Inflammatory macrophage (primary cell): ENCODE measurements at regions not wholly inside any gene's neighbourhood (a gene's known extent, or its start where the extent isn't known, plus 50 kb on each side); places are given as distances from the start of the nearest gene placed in this dataset.
"Not testable (repeated sequence)": the region's sequence is repeated elsewhere in the genome, so short reads cannot be mapped to it uniquely, and the experiment has no call there.

Experiments used
- DNase-seq, 2 donors: peaks; one replicate each; pipeline ENCODE4 v3.0.0-alpha.2; 2020 to 2022

DNA sequence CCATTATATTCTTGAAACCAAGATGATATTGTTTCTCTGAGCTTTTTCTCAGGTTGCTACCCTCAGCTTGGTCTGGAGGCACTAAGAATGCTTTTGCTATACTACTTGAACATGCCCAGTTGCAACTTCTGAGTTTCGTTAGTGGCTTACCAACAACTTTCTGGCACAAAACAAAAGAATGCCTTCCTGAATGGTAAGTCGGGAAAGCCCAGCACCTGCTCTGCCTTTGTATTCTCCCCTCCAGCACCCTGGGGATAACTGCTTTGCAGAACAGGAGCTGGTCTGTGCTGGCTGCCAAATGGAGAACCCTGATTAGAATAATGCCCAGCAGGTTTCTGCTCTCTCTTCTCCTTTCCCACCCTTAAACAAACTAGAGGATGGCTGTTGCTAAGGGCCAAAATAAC lies 149.3 kb downstream of the TGFB2 start:
- DNase-seq: no peak

DNA sequence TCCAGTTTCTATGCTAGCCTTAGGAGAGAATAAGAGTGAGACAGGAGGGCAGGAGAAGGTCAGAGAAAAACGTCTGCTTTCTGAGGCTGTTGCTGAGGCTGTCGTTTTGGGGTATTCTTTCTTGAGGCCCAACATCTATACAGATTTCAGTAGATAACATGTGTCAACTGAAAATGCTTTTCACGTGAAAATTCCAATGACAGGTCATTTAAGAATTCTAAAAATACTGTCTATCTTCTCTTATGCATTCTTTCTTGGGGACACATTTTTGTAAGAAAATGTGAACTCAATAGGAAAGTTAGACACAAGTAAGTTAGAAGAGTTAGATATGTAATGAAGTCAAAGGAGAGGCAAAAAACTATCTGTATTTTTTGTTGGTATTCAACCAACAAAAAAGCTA lies 150.8 kb downstream of the TGFB2 start:
- DNase-seq: no peak

DNA sequence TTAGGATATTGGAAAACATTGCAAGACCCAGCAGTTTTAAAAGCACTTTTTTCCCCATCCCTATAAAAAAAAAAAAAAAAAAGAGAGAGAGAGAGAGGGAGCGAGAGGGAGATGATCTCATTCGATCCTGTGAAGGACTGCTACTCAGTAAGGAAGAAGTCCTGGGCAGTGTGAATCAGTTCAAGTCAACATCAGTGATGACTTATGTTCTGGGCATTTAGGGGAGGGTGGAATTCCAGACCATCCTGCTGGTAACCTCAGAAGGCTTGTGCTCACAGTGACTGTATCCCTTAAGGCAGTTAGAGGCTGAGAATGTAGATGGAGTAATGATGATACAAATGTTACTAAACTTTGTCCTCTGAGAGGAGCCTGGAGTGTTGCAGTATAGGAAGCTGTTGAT lies 151.4 kb downstream of the TGFB2 start:
- no peak for DNase-seq

DNA sequence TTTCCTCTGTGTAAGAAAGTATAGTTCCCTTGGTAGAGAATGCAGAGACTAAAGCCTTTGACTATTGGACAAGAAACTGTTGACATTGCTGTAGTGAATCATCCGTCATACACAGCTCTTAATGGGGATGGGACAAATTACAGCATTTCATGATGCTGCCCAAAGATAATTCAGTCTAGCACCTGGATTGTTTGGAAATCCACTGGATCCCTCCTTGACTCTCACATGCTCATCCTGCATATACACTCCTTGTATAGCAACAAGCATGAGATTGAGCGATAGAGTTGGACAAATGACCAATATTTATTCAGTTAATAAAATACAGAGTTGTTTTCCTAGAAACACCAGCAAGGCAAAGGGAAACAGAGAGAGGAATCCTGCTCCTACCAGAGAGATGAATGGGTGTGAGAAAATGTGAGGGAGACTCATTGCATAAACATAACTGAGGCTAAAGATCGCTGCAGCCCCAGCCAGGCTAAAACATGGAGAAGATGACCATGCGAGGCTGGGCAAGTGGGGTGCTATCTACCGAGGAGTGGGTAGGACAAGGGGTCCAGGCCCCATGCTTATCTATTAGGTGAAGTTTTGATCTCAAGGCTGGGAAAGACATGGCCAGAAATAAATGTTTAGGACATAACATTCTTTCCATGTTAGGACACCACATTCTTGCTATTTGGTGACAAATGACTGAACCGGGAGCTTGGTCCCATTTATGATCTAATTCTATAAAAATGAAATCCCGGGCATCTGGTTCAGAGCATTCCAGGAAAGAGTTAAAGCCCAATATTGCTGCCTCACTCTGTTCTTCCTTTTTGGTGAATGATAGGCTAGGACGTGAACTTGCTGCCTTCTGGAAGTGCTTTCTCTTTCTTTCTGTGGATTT lies 153.2 kb downstream of the TGFB2 start:
- DNase-seq: no peak

DNA sequence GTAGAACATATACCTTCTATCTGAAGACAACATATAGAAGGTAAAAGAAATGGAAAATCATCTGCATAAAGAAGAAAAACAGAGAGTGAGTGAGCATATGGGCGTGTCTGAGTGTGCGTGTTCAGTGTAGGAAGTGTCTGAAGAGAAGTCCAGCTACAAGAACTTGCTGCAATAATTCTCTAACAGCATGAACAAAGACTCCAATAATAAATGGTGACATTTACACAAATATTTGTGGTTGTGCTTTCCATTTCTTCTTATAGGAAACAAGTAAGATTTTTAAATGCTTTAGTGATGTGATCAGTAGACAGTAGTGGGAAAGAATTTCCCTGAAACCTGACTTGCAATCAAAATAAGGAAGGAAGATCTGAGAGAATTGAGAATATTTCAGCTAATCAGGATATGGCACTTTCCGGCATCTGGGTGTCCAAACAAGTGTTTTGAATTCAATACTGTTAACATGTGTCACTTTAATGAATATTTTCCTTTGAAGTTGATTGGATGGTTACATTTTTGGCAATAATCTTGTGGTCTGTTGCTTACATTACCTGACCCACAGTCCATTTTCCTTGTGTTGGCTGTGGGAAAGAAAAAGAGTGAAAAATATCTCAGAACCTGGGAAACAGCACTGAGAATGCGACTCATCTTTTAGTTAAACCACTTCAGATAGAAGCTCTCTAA lies 154.0 kb downstream of the TGFB2 start:
- DNase-seq: peak; percentile 42 to 45

DNA sequence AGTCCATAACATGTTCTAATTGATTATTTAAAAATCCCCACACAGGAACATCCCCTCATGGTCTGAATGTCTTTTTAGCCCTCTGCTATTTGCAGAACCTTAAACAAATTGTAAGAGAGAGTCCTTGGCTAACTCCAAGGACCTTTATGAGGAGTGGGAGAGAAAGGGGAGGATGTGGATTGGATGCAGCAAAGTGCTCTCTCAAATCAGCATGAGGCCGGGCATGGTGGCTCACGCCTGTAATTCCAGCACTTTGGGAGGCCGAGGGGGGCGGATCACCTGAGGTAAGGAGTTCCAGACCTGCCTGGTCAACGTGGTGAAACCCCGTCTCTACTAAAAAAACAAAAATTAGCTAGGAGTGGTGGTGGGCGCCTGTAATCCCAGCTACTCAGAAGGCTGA lies 154.8 kb downstream of the TGFB2 start:
- no peak for DNase-seq

DNA sequence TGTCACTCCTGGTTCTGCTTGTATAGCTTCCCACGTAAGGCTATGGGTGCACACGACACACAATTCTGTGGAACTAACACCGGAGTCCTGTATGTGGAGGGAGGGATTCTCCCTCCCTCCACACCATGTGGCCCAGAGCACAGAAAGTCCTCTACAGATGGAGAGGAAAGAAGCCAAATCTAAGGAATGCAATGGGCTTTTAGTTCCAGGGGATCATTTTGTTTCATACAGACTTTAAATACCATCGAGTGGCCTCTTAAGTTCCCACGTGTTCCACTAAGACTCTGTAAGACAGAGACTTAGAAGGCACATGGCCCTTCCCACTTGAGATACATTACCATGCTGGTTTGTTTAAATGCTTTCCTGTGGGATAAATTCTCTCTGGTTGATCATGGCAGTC lies 156.0 kb downstream of the TGFB2 start:
- DNase-seq: no peak

DNA sequence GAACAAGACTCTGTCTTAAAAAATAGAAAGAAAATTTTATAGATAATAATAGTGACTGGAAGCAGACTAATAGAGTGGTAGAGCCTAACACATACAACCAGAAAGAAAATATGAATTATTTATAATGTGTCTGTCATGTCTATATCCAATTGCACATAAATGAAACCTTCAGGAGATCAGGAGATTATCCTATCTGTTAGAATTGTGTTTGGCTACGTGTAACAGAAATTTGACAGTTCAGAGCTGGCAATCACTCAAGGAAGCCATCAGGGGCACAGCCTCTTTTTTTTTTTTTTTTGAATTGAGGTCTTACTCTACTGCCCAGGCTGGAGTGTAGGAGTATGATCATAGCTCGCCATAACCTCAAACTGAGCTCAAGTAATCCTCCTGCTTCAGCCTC lies 157.2 kb downstream of the TGFB2 start:
- DNase-seq: no peak

DNA sequence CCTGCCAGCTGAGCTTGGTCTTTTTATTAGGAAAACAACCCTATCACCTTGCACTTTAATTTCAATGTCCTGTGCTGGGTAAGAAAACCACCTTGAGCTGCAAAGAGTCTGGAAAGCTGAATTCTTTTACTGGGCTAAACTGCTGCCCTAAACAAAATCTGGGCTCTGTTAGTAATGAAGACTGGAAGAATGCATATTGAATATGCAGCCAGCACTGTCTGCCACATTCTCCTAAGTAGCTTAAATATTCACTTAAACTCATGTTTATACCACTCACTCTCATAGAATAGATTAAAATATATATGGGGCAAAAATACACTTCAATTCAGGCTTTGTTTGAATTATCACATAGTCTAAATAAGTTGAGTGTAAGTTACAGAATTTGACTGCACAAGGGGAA lies 158.0 kb downstream of the TGFB2 start:
- DNase-seq: no peak

DNA sequence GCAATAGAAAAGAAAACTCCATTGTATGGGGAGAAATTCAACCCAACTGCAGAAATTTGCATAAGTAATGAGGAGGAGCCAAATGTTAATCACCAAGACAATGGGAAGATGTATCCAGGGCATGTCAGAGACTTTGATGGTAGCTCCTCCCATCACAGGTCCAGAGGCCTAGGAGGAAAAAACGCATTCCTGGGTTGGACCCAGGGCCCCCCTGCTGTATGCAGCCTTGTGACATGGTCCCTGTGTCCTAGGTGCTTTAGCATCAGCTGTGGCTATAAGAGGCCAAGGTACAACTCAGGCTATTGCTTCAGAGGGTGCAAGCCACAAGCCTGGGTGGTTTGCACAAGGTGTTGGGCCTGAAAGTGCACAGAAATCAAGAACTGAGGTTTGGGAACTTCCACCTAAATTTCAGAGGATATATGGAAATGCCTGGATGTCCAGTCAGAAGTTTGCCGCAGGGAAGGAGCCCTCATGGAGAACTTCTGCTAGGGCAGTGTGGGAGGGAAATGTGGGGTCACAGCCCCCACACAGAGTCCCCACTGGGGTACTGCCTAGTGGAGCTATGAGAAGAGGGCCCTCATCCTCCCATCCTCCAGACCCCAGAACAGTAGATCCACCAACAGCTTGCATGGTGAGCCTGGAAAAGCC lies 162.3 kb downstream of the TGFB2 start:
- DNase-seq: no peak

DNA sequence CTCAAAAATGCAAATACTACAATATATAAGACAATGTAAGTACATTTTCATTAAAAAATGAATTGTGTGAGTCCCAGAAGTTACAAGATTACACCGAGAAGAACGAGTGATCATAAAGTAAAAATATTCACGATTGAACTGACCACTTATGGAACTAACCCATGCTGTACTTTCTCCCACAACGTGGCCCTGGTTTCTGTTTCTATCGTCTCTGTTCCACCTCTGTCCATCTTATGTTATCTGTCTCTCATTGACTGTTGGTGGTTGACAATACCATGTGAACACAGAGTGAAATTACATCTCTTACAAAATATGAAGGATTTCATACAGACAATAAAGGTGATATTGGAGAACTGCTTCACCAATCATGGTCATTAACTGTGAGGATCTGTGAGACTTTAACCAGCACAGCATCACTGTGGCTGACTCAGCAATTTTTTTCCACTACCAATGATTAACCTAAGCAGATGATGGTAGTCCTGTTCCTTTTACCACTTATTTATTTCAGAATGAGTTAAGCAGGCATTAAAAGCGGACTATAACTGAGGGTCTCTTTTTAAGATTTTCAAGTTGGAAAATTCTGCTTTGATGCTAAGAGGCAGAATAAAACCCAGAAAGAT lies 165.1 kb downstream of the TGFB2 start:
- no peak for DNase-seq

DNA sequence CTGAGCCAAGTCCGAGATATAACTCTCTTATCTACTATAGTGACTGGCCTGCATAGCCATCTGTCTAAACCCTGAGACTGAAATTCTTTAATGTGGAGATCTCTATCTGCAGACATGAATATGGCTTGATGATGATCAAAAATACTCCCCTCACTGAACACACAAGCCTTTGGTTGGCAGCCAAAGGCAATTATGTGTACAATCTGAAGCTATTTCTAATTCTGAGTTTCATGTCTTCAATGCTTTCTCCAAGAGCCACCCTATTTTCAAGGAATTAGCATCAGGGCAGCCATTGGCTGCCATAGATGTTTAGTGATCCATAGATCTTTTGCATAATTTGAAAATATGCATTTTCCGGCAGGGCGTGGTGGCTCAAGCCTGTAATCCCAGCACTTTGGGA lies 168.2 kb downstream of the TGFB2 start:
- DNase-seq: no peak

DNA sequence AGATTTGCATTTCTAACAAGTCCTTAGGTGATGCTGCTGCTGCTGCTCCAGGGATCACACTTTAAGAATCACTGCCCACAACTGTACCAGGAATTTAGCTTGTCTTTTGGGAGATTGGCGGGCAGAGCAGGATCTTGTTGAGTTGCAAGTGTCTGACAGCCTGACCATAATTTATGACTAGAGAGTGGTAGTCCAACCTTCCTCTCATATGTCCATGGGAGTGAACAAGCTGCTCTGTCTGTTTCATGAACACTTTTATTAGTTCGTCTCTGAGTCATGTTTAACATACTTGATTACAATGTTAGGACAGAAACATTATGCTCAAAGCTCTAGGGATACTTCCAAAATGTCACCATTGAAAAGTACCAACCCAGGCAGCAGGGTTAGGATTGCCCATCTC lies 169.6 kb downstream of the TGFB2 start:
- no peak for DNase-seq

DNA sequence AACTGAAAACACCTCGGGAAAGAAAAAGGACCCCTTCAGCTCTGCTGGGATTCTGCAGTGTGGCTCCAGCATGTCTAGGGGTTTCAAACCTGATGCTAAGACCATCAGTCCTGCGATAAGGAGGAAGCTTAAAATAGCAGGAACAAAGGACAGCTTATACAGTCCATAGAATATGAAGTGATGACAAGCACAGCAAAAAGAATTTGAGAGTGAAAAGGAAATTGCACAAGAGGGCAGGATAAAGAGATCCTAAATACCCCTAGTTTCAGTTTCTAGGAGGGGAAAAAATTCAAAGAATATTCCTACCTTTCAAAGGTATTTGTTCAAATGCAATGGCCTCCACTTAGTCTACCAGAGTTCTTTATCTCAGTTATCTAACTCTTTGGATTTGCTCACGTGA lies 171.4 kb downstream of the TGFB2 start:
- DNase-seq: no peak

DNA sequence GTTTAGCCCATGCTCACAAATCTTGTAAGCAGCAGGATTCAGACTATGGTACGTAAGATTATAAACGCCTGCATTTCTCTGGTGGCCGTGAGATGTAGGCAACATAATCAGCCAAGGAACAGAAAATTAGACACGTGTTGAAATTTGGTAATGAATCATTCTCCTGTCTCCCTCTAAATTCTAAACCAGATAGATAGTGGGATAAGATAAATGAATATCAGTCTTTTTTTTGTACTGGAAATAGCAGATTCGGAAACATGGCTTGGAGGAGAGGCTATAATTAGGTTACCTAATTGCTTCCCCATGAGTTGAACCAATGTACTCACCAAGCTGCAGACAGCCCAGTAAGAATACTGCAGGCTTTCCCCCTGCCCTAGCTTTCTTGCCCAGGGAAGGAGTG lies 172.3 kb downstream of the TGFB2 start:
- DNase-seq: no peak

DNA sequence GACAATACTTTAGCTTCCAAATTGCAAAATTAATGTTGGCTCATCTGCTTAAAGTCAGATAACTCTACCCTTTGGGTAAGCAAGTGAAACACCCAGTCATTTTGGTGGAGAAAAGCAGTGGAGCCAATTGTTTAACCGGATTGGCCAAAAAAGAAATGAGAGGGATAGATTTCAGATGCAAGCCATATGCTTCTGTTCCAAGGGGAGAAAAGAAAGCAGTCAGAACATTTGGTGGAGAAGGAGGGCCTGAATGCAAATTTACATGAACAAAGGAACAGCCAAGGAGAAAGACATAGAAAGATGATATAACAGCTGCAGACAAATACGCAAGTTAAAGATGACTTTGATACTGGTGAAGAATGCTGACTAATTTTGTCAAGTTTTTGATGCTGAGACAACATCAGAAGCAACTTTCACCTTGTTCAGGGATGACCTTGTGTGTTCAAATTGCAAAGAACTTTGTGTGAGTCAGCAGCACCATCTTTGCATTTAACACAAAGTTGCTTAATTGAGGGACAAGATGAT lies 173.1 kb downstream of the TGFB2 start:
- DNase-seq: no peak

DNA sequence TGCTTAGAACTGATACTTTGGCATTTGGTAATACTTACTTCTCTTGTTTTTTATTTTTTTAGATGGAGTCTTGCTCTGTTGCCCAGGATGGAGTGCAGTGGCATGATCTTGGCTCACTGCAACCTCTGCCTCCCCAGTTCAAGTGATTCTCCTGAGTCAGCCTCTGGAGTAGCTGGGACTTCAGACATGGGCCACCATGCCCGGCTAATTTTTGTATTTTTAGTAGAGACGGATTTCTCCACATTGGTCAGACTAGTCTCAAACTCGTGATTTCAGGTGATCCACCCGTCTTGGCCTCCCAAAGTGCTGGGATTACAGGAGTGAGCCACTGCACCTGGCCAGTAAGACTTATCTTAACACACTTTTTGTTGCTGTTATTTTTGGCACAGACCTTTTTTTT lies 175.5 kb downstream of the TGFB2 start:
- DNase-seq: not testable (repeated sequence)

DNA sequence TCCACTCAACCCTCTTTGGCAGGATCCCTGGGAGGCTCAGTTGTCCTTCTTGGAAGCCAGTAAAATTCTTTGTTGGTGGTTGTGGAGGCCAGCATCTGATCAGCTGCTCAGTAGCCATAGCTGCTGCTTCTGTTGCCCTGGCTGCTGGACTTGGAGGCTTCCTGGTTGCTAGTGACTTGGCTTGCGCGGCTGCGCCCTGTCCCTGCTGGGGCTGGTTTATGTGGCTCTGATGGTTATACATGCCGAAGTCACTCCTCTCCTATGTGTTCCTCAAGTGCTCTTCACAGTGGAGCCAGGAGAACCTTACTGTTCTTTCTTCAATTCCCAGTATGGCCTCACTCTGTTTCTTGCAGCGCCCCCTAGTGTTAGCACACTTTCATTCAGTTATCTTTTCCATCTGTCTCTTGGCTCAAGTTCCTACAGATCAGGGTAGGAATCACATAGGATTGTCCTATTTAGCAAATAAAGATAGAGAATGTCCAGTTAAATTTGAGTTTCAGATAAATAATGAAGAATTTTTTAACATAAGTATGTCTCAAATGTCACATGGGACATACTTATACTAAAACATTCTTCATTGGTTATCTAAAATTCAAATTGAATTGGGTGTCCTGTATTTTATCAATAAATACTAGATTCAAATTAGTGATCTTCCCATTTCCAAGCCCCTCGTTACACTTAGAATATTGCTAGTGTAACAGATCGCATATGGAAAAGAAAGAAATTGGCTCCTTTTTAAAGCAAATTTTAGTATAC lies 176.5 kb downstream of the TGFB2 start:
- DNase-seq: peak; percentile 59 to 68

DNA sequence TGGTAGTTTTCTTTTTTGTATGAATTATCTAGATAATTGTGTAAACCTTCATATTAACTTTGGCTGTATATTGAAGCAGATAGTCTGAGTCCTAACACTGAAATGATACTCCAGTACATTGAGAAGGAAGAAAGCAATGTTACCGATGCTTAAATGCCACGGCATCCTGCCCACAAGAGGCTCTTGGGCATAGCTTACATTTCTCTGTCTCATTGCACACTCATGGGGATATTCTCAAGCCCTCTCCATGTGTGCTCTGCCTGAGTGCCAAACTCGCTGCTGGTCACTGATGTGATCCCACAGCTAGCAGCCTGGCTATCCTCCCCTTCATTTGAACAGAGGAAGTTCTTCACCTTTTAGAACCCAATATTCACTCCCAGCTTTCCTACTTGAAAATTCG lies 179.4 kb downstream of the TGFB2 start:
- DNase-seq: no peak

DNA sequence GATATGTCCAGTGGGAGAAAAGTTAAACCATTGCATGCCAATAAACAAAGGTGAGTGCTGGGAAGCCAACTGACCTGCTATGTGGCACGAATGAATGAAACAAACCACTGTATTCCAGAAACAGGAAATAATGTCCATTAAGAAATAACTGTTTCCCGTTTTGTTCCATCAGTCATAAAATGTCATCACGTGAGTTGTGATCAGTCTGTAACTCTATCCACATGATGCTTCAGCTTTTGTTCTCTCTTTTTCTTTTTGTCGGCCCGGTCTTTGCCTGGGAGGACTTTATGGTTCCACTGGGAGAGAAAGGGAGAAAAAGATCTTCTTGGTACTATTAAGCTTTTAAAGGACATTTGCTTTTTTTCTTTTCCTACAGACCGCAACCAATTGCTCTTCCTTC lies 179.9 kb downstream of the TGFB2 start:
- DNase-seq: peak; percentile 42 to 60

DNA sequence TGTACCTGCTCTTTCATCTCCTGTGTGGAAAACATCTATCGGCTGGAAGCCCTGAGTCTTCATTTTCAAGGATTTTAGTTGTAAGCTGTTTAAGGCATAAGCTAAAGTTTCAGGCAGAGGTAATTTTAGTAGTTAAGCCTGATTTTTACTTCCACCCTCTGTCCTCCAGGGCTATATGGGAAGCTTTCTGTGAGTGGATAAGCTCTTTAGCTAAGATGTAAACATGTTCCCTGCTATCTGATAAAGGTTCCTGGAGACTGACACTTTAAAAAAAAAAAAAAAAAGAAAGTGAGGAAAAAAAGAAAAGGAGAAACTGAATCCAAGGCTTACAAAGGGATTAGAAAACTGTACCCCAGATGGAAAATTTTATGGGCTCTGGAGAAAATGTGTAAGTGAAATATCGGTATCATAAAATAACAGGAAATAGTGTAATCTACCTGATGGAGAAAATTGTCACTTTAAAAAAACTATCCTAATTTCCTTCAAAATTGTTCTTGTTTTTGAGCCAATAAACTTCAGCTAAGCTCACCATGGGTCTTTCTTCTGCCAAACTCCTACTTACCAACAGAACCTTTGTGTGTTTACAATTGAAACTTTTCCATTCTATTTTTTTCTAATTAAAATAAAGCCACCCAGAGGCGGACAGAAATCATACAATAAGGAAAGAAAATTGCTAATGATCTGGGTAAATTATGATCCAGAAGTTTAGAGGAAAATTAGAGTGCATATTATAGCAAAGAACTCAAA lies 180.5 kb downstream of the TGFB2 start:
- no peak for DNase-seq

DNA sequence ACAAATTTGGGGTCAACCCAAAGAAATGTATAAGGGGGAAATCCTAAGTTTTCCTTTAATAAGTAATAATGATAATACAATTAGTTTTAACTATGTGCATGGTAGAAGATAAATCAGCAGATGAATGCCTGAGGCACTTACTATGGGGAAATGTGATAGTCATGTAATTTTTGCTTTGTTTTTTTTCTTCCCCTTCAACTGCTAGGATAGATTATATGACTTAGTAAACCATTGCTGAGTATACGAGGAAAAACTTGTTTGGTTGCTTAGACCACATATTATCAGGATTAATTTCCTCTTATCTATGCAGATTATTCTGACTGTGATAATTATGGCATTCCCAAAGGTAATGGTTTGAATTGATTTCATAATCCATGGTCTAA lies 181.1 kb downstream of the TGFB2 start:
- DNase-seq: no peak
